ENCODE measurements at regions not wholly inside any gene's neighbourhood (a gene's known extent, or its start where the extent isn't known, plus 50 kb on each side); places are given as distances from the start of the nearest gene placed in this dataset.

GRCh38 chr9:71331603-71332002 is 210.2 kb upstream of the TRPM3 start:
- ChIA-PET POLR2A (no interaction called here), CTCF (no interaction called here)
- Mint-ChIP-seq H3K4me3 (no peak overlapping the region), H3K27me3 (no peaks in the 10 kb centered on the region), H3K4me1 (no peaks in the 10 kb centered on the region), H3K9me3 (no peaks in the 10 kb centered on the region), H3K27ac (no peak overlapping the region), H3K36me3 (ENCODE audit: low read depth) (no peaks in the 10 kb centered on the region)
- intact Hi-C loops (cut with micrococcal nuclease) = no loop called here
- TF ChIP-seq CTCF (IDR thresholded peaks at IDR 0.05) = no peak
- ATAC-seq (ENCODE audit: low read depth) (no peak), DNase-seq (no peak)

GRCh38 chr9:71329873-71330272 is 208.5 kb upstream of the TRPM3 start:
- ChIA-PET CTCF (no interaction called here), POLR2A (no interaction called here)
- no peak for DNase-seq
- H3K27me3 Mint-ChIP-seq = no peaks in the 10 kb centered on the region
- H3K9me3 Mint-ChIP-seq = no peaks in the 10 kb centered on the region
- H3K36me3 Mint-ChIP-seq (ENCODE audit: low read depth) = no peaks in the 10 kb centered on the region
- H3K4me3 Mint-ChIP-seq = no peak overlapping the region
- no peaks in the 10 kb centered on the region for H3K4me1 Mint-ChIP-seq
- no peak for ATAC-seq (ENCODE audit: low read depth)
- no peak overlapping the region for H3K27ac Mint-ChIP-seq
- intact Hi-C loops (cut with micrococcal nuclease) = no loop called here
- TF ChIP-seq CTCF (IDR thresholded peaks at IDR 0.05) = no peak

GRCh38 chr9:71326360-71326759 is 204.9 kb upstream of the TRPM3 start:
- CTCF ChIA-PET = no interaction called here
- POLR2A ChIA-PET = no interaction called here

GRCh38 chr9:71323357-71323756 is 201.9 kb upstream of the TRPM3 start:
- Mint-ChIP-seq H3K36me3 (ENCODE audit: low read depth) (no peaks in the 10 kb centered on the region), H3K27ac (no peak overlapping the region), H3K4me1 (no peaks in the 10 kb centered on the region), H3K4me3 (no peak overlapping the region), H3K27me3 (peaks cover 3% of the 10 kb centered on the region), H3K9me3 (no peaks in the 10 kb centered on the region)
- ATAC-seq (ENCODE audit: low read depth) (no peak), DNase-seq (no peak)
- ChIA-PET POLR2A (no interaction called here), CTCF (no interaction called here)
- no peak for TF ChIP-seq CTCF (IDR thresholded peaks at IDR 0.05)
- intact Hi-C loops (cut with micrococcal nuclease) = no loop called here

More at GRCh38 chr9:71326360-71326759, 204.9 kb upstream of the TRPM3 start:
- Mint-ChIP-seq H3K27ac (no peak overlapping the region), H3K27me3 (peaks cover 3% of the 10 kb centered on the region), H3K9me3 (no peaks in the 10 kb centered on the region), H3K4me1 (no peaks in the 10 kb centered on the region), H3K4me3 (no peak overlapping the region), H3K36me3 (ENCODE audit: low read depth) (no peaks in the 10 kb centered on the region)
- no peak for TF ChIP-seq CTCF (IDR thresholded peaks at IDR 0.05)
- no peak for DNase-seq
- intact Hi-C loops (cut with micrococcal nuclease) = no loop called here
- no peak for ATAC-seq (ENCODE audit: low read depth)

GRCh38 chr9:71322311-71322710 is 200.9 kb upstream of the TRPM3 start:
- DNase-seq (no peak), ATAC-seq (ENCODE audit: low read depth) (no peak)
- intact Hi-C loops (cut with micrococcal nuclease) = no loop called here
- Mint-ChIP-seq H3K27ac (no peak overlapping the region), H3K27me3 (peaks cover 3% of the 10 kb centered on the region), H3K4me3 (no peak overlapping the region), H3K36me3 (ENCODE audit: low read depth) (no peaks in the 10 kb centered on the region), H3K4me1 (no peaks in the 10 kb centered on the region), H3K9me3 (no peaks in the 10 kb centered on the region)
- CTCF ChIA-PET = no interaction called here
- TF ChIP-seq CTCF (IDR thresholded peaks at IDR 0.05) = no peak
- POLR2A ChIA-PET = no interaction called here
